H1 (cell line): ENCODE measurements at regions not wholly inside any gene's neighbourhood (a gene's known extent, or its start where the extent isn't known, plus 50 kb on each side); places are given as distances from the start of the nearest gene placed in this dataset.

Experiments used
- BCL11A ChIP-seq, 2 experiments: IDR thresholded peaks; one replicate each; pipeline ENCODE4 v1.6.1; 2011; ENCODE audit warnings: low read depth in 2 of 2, low read length in 2 of 2, mild to moderate bottlenecking in 2 of 2
- SP2 ChIP-seq: IDR thresholded peaks from 2 replicates; pipeline ENCODE4 v1.6.1; 2012; ENCODE audit warnings: mild to moderate bottlenecking, low read length, inconsistent platforms
- YY1 ChIP-seq: IDR thresholded peaks from 2 replicates; pipeline ENCODE4 v1.6.1; 2011; ENCODE audit warnings: low read depth, mild to moderate bottlenecking, low read length
- ZNF274 ChIP-seq: IDR thresholded peaks from 2 replicates; pipeline ENCODE4 v1.7.0; 2012; ENCODE audit warnings: low read length, borderline replicate concordance; ENCODE audit errors: extremely low read depth

DNA sequence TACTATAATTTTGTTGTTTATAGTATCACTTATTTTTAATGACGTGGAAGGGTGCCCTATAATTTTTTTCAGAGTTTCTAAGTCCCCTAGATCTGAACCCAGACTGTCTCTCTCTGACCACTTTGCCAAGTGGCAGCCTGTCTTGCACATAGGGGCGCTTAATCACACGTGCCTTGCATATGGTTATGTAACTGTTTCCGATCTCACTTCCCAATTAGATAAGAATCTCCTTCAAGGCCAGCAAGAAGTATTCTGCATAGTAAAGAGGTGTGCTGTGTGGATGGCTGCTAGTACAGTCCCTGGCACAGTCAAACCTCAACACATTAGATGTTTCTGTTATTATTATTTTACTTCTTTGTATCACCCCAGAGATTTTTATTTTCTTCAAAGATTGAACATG lies 197.8 kb upstream of the SIX2 start (continued):
- TF ChIP-seq SP2 (no peak), ZNF274 (no peak), YY1 (no peak), BCL11A (IDR thresholded peaks at IDR 0.05; ENCODE audit: low read depth in 2 of 2, low read length in 2 of 2) (no peak)
- TF ChIP-seq, all 59 proteins: peak for 0
